ENCODE measurements at regions not wholly inside any gene's neighbourhood (a gene's known extent, or its start where the extent isn't known, plus 50 kb on each side); places are given as distances from the start of the nearest gene placed in this dataset.
A peak's percentile ranks its signal among the peaks of the same experiment; 100 is the strongest.

- H3K27me3 ChIP-seq (ENCODE audit: control insufficient read depth in 3 of 3, insufficient read depth in 3 of 3, low read length in 3 of 3) = no peaks in the 10 kb centered on the region
- no peaks in the 10 kb centered on the region for H3K36me3 ChIP-seq (ENCODE audit: control insufficient read depth in 3 of 3, insufficient read depth in 2 of 3, low read depth in 1 of 3, low read length in 3 of 3)
- peaks cover 0 to 2% of the 10 kb centered on the region in 2 donors for H3K9me3 ChIP-seq (ENCODE audit: control insufficient read depth in 2 of 2, insufficient read depth in 1 of 2, low read depth in 1 of 2, low read length in 1 of 2)
- H3K4me1 ChIP-seq (ENCODE audit: control insufficient read depth in 3 of 3, insufficient read depth in 2 of 3, low read depth in 1 of 3, low read length in 2 of 3) = no peaks in the 10 kb centered on the region
- H3K27ac ChIP-seq (ENCODE audit: low read depth in 1 of 3, low read length in 2 of 3) = no peak overlapping the region
- DNase-seq = no peak
- WGBS, 3 donors = 71 to 87% (median 75%) methylated on average over 2 of the region's 2 CpGs
- FAIRE-seq = no peak
- no peak overlapping the region for H3K4me3 ChIP-seq (ENCODE audit: low read depth in 1 of 3, low read length in 3 of 3)
Measured at GRCh38 chr6:86728976-86729375, 208.4 kb upstream of the HTR1E start.

DNA sequence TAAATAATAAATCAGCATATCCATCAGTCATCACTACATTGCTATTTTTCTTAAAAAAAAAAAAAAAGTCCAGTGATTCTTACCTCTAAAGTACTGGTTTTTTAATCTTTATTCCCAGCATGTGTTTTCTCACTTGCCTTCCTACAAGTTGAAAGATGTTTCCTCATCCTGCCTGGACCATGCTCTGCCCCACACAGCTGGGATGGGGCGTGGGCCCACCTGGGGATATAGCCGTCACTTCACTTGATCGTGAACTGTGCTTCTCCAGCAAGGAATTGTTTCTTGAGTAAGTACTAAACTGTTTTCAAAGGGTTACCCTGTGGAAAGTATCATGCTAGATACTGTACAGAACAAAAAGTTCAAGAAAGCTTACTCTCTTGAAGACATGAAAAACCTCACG is 212.6 kb upstream of the HTR1E start:
- WGBS, 3 donors = 62 to 82% (median 69%) methylated on average over 4 of the region's 4 CpGs
- Histone ChIP-seq H3K4me1 (ENCODE audit: control insufficient read depth in 3 of 3, insufficient read depth in 2 of 3, low read depth in 1 of 3, low read length in 2 of 3) (no peaks in the 10 kb centered on the region), H3K9me3 (ENCODE audit: control insufficient read depth in 2 of 2, insufficient read depth in 1 of 2, low read depth in 1 of 2, low read length in 1 of 2) (peaks cover 0 to 1% of the 10 kb centered on the region in 2 donors), H3K27ac (ENCODE audit: low read depth in 1 of 3, low read length in 2 of 3) (no peak overlapping the region), H3K27me3 (ENCODE audit: control insufficient read depth in 3 of 3, insufficient read depth in 3 of 3, low read length in 3 of 3) (no peaks in the 10 kb centered on the region), H3K4me3 (ENCODE audit: low read depth in 1 of 3, low read length in 3 of 3) (no peak overlapping the region), H3K36me3 (ENCODE audit: control insufficient read depth in 3 of 3, insufficient read depth in 2 of 3, low read depth in 1 of 3, low read length in 3 of 3) (no peaks in the 10 kb centered on the region)
- DNase-seq (no peak), FAIRE-seq (no peak)

DNA sequence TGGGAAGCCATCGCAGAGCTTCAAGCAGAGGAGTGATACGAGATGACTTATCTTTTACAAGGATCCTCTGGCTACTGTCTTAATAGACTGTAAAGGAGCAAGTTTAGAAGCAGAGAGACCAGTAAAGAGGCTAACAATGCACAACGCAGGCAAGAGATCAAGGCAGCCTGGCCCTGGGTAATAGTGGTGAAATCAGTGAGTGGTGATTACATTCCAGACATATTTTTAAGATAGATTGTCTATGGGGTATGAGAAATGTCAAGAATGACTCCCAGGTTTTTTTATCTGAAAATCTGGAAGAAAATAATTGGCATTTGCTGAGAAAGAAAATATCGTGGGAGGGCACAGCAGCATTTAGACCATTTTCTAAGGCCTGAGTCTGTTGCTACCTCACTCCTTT is 213.6 kb upstream of the HTR1E start:
- 54 to 61% (median 55%) methylated on average over 4 of the region's 4 CpGs for WGBS, 3 donors
- Histone ChIP-seq H3K9me3 (ENCODE audit: control insufficient read depth in 2 of 2, insufficient read depth in 1 of 2, low read depth in 1 of 2, low read length in 1 of 2) (no peaks in the 10 kb centered on the region), H3K36me3 (ENCODE audit: control insufficient read depth in 3 of 3, insufficient read depth in 2 of 3, low read depth in 1 of 3, low read length in 3 of 3) (no peaks in the 10 kb centered on the region), H3K4me1 (ENCODE audit: control insufficient read depth in 3 of 3, insufficient read depth in 2 of 3, low read depth in 1 of 3, low read length in 2 of 3) (no peaks in the 10 kb centered on the region), H3K27ac (ENCODE audit: low read depth in 1 of 3, low read length in 2 of 3) (no peak overlapping the region), H3K27me3 (ENCODE audit: control insufficient read depth in 3 of 3, insufficient read depth in 3 of 3, low read length in 3 of 3) (no peaks in the 10 kb centered on the region), H3K4me3 (ENCODE audit: low read depth in 1 of 3, low read length in 3 of 3) (no peak overlapping the region)
- FAIRE-seq (no peak), DNase-seq (no peak)

DNA sequence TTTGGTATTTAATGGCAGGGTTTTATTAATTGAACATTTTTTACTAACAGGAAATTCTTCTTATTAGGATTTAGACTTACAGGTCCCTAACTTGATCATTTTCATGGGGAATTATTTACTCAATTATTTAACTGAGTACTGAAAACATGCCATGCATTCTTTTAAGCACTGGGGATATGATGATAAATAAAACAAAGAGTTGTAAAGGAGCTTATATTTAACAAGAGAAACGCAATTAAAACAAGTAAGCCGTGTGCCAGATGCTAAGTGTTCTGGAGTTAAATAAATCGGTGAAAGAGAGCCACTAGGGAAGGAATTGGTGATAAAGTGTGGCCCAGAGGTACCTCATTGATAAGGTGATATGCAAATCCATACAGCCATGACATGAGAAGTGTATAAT is 214.2 kb upstream of the HTR1E start:
- Histone ChIP-seq H3K9me3 (ENCODE audit: control insufficient read depth in 2 of 2, insufficient read depth in 1 of 2, low read depth in 1 of 2, low read length in 1 of 2) (no peaks in the 10 kb centered on the region), H3K27ac (ENCODE audit: low read depth in 1 of 3, low read length in 2 of 3) (no peak overlapping the region), H3K36me3 (ENCODE audit: control insufficient read depth in 3 of 3, insufficient read depth in 2 of 3, low read depth in 1 of 3, low read length in 3 of 3) (no peaks in the 10 kb centered on the region), H3K27me3 (ENCODE audit: control insufficient read depth in 3 of 3, insufficient read depth in 3 of 3, low read length in 3 of 3) (no peaks in the 10 kb centered on the region), H3K4me1 (ENCODE audit: control insufficient read depth in 3 of 3, insufficient read depth in 2 of 3, low read depth in 1 of 3, low read length in 2 of 3) (no peaks in the 10 kb centered on the region), H3K4me3 (ENCODE audit: low read depth in 1 of 3, low read length in 3 of 3) (no peak overlapping the region)
- WGBS, 3 donors = 26 to 55% (median 33%) methylated on average over 3 of the region's 3 CpGs
- FAIRE-seq = no peak
- DNase-seq = no peak

DNA sequence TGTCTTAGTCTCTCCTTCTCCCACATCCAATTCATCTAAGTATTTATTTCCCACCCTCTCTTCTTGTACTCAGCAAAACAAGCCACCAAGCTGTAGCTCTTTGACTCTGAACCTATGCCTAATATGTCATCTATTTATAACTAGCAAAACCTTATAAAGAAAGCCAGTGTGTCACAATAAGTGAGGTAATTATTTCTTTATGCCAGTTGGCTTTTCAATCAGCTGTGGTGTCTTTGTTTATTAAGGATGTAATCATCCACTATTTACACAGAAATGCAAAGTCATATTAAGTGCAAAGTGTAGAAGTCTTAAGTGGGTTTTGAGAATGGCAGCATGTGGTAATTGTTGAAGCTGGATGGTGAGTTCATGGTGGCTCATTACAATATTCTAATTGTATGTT is 215.2 kb upstream of the HTR1E start:
- H3K4me1 ChIP-seq (ENCODE audit: control insufficient read depth in 3 of 3, insufficient read depth in 2 of 3, low read depth in 1 of 3, low read length in 2 of 3) = no peaks in the 10 kb centered on the region
- no peak overlapping the region for H3K4me3 ChIP-seq (ENCODE audit: low read depth in 1 of 3, low read length in 3 of 3)
- DNase-seq (no peak), FAIRE-seq (no peak)
- H3K9me3 ChIP-seq (ENCODE audit: control insufficient read depth in 2 of 2, insufficient read depth in 1 of 2, low read depth in 1 of 2, low read length in 1 of 2) = no peaks in the 10 kb centered on the region
- H3K27ac ChIP-seq (ENCODE audit: low read depth in 1 of 3, low read length in 2 of 3) = no peak overlapping the region
- no peaks in the 10 kb centered on the region for H3K27me3 ChIP-seq (ENCODE audit: control insufficient read depth in 3 of 3, insufficient read depth in 3 of 3, low read length in 3 of 3)
- H3K36me3 ChIP-seq (ENCODE audit: control insufficient read depth in 3 of 3, insufficient read depth in 2 of 3, low read depth in 1 of 3, low read length in 3 of 3) = no peaks in the 10 kb centered on the region

- FAIRE-seq = no peak
- WGBS, 3 donors = 36 to 41% (median 37%) methylated on average over 3 of the region's 3 CpGs
- no peak overlapping the region for H3K27ac ChIP-seq (ENCODE audit: low read depth in 1 of 3, low read length in 2 of 3)
- no peak overlapping the region for H3K4me3 ChIP-seq (ENCODE audit: low read depth in 1 of 3, low read length in 3 of 3)
- no peaks in the 10 kb centered on the region for H3K27me3 ChIP-seq (ENCODE audit: control insufficient read depth in 3 of 3, insufficient read depth in 3 of 3, low read length in 3 of 3)
- H3K36me3 ChIP-seq (ENCODE audit: control insufficient read depth in 3 of 3, insufficient read depth in 2 of 3, low read depth in 1 of 3, low read length in 3 of 3) = no peaks in the 10 kb centered on the region
- no peak for DNase-seq
- H3K9me3 ChIP-seq (ENCODE audit: control insufficient read depth in 2 of 2, insufficient read depth in 1 of 2, low read depth in 1 of 2, low read length in 1 of 2) = no peaks in the 10 kb centered on the region
- no peaks in the 10 kb centered on the region for H3K4me1 ChIP-seq (ENCODE audit: control insufficient read depth in 3 of 3, insufficient read depth in 2 of 3, low read depth in 1 of 3, low read length in 2 of 3)
Measured at GRCh38 chr6:86715676-86716075, 221.7 kb upstream of the HTR1E start.

- no peaks in the 10 kb centered on the region for H3K36me3 ChIP-seq (ENCODE audit: control insufficient read depth in 3 of 3, insufficient read depth in 2 of 3, low read depth in 1 of 3, low read length in 3 of 3)
- no peak overlapping the region for H3K4me3 ChIP-seq (ENCODE audit: low read depth in 1 of 3, low read length in 3 of 3)
- no peak overlapping the region for H3K27ac ChIP-seq (ENCODE audit: low read depth in 1 of 3, low read length in 2 of 3)
- no peaks in the 10 kb centered on the region for H3K4me1 ChIP-seq (ENCODE audit: control insufficient read depth in 3 of 3, insufficient read depth in 2 of 3, low read depth in 1 of 3, low read length in 2 of 3)
- no peaks in the 10 kb centered on the region for H3K9me3 ChIP-seq (ENCODE audit: control insufficient read depth in 2 of 2, insufficient read depth in 1 of 2, low read depth in 1 of 2, low read length in 1 of 2)
- no peak for FAIRE-seq
- no peaks in the 10 kb centered on the region for H3K27me3 ChIP-seq (ENCODE audit: control insufficient read depth in 3 of 3, insufficient read depth in 3 of 3, low read length in 3 of 3)
- 24 to 43% (median 32%) methylated on average over 2 of the region's 2 CpGs for WGBS, 3 donors
- no peak for DNase-seq
Measured at GRCh38 chr6:86712039-86712438, 225.3 kb upstream of the HTR1E start.

- H3K27me3 ChIP-seq (ENCODE audit: control insufficient read depth in 3 of 3, insufficient read depth in 3 of 3, low read length in 3 of 3) = no peaks in the 10 kb centered on the region
- DNase-seq = no peak
- H3K9me3 ChIP-seq (ENCODE audit: control insufficient read depth in 2 of 2, insufficient read depth in 1 of 2, low read depth in 1 of 2, low read length in 1 of 2) = no peaks in the 10 kb centered on the region
- H3K36me3 ChIP-seq (ENCODE audit: control insufficient read depth in 3 of 3, insufficient read depth in 2 of 3, low read depth in 1 of 3, low read length in 3 of 3) = no peaks in the 10 kb centered on the region
- no peak overlapping the region for H3K4me3 ChIP-seq (ENCODE audit: low read depth in 1 of 3, low read length in 3 of 3)
- WGBS, 3 donors = 33 to 49% (median 44%) methylated on average over 2 of the region's 2 CpGs
- no peaks in the 10 kb centered on the region for H3K4me1 ChIP-seq (ENCODE audit: control insufficient read depth in 3 of 3, insufficient read depth in 2 of 3, low read depth in 1 of 3, low read length in 2 of 3)
- FAIRE-seq = no peak
- H3K27ac ChIP-seq (ENCODE audit: low read depth in 1 of 3, low read length in 2 of 3) = no peak overlapping the region
Measured at GRCh38 chr6:86707545-86708120, 229.7 kb upstream of the HTR1E start.

DNA sequence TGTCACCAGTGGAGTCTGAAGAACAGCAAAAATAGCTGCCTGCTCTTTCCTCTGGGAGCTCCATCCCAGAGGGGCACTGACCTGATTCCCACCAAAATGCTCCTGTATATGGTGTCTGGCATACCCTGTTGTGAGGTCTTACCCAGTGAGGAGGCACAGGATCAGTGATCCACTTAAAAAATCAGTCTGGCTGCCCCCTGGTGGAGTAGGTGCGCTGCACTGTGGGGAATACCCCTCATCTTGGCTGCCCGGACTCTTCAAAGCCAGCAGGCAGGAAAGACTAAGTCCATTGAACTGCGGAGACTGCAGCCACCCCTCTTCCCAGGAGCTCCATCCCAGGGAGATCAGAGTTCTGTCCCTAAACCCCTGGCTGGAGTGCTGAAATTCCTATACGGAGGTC is 230.9 kb upstream of the HTR1E start:
- Histone ChIP-seq H3K27me3 (ENCODE audit: control insufficient read depth in 3 of 3, insufficient read depth in 3 of 3, low read length in 3 of 3) (no peaks in the 10 kb centered on the region), H3K27ac (ENCODE audit: low read depth in 1 of 3, low read length in 2 of 3) (no peak overlapping the region), H3K4me3 (ENCODE audit: low read depth in 1 of 3, low read length in 3 of 3) (no peak overlapping the region), H3K9me3 (ENCODE audit: control insufficient read depth in 2 of 2, insufficient read depth in 1 of 2, low read depth in 1 of 2, low read length in 1 of 2) (no peaks in the 10 kb centered on the region), H3K4me1 (ENCODE audit: control insufficient read depth in 3 of 3, insufficient read depth in 2 of 3, low read depth in 1 of 3, low read length in 2 of 3) (no peaks in the 10 kb centered on the region), H3K36me3 (ENCODE audit: control insufficient read depth in 3 of 3, insufficient read depth in 2 of 3, low read depth in 1 of 3, low read length in 3 of 3) (no peaks in the 10 kb centered on the region)
- 68 to 73% (median 70%) methylated on average over 4 of the region's 4 CpGs for WGBS, 3 donors
- no peak for FAIRE-seq
- DNase-seq = peak in 1 of 2 donors; percentile 12

Data from small intestine (tissue), 7 donors.